HepG2 (cell line): ENCODE measurements at regions not wholly inside any gene's neighbourhood (a gene's known extent, or its start where the extent isn't known, plus 50 kb on each side); places are given as distances from the start of the nearest gene placed in this dataset.
A peak's percentile ranks its signal among the peaks of the same experiment; 100 is the strongest.
"Not testable (repeated sequence)": the region's sequence is repeated elsewhere in the genome, so short reads cannot be mapped to it uniquely, and the experiment has no call there.

ENCODE experiments used
- ATAC-seq: fragments of 200-7000 bp; cut with Tn5 transposase; 3 replicates; pipeline ENCODE4 v1.9.1; 2020; ENCODE audit warnings: mild to moderate bottlenecking, moderate library complexity
- BruUV-seq: library from RNA; stranded (reverse); fragments of 400-500 nt; replicated peaks from 2 replicates; lab custom pipeline; 2021; lab: Mats Ljungman, UMichigan
- CTCF ChIA-PET: fragments of 300-600 bp; formaldehyde crosslinking; extraction: SDS; loops from one replicate; lab custom pipeline; 2021; ENCODE audit warnings: low total read pairs, inconsistent platforms, low intra/inter-chr PET ratio; lab: Yijun Ruan, JAX
- POLR2A ChIA-PET: fragments of 350-600 bp; sonication (Branson Sonifier 250); formaldehyde crosslinking; loops from one replicate; lab custom pipeline; 2020; ENCODE audit warnings: antibody characterized with exemption, inconsistent platforms; lab: Yijun Ruan, JAX
- DNase-seq: peaks from one replicate; pipeline ENCODE4 v3.0.0-alpha.2; 2015; ENCODE audit warnings: low spot score
- FAIRE-seq: peaks from 3 replicates; lab custom pipeline; 2011; peaks lifted over from hg19 to GRCh38; lab: Jason Lieb, UNC
- H2AFZ ChIP-seq: one replicate; pipeline ENCODE4 v1.6.1; 2011; ENCODE audit warnings: low read length, inconsistent platforms
- H3K27ac ChIP-seq: fragments of 300-600 bp; 3 replicates; pipeline ENCODE4 v1.8.0; 2011; ENCODE audit warnings: mixed run types, mild to moderate bottlenecking, mixed read lengths, low read length, inconsistent platforms; ENCODE audit not compliant: insufficient read depth; ENCODE audit errors: extremely low read length
- H3K27me3 ChIP-seq, 2 experiments: fragments of 200-600 bp in 1 of 2; 2 replicates in 1 of 2; 3 replicates in 1 of 2; pipeline versions ENCODE4 v1.6.0 to v1.8.0; 2011; ENCODE audit warnings: low read length in 2 of 2, mild to moderate bottlenecking in 2 of 2, moderate library complexity in 2 of 2, inconsistent platforms in 1 of 2; ENCODE audit not compliant: insufficient read depth in 2 of 2, control insufficient read depth in 1 of 2
- H3K36me3 ChIP-seq, 2 experiments: fragments of 200-600 bp in 1 of 2; replicated peaks in 1 of 2; 2 replicates in 1 of 2; 3 replicates in 1 of 2; pipeline versions ENCODE4 v1.5.1 to v1.8.0; 2011; ENCODE audit warnings: low read length in 2 of 2, inconsistent platforms in 1 of 2; ENCODE audit not compliant: insufficient read depth in 2 of 2, control insufficient read depth in 1 of 2
- H3K4me1 ChIP-seq: 2 replicates; pipeline ENCODE4 v1.5.1; 2012; ENCODE audit warnings: low read length, inconsistent platforms; ENCODE audit not compliant: insufficient read depth
- H3K4me2 ChIP-seq: 2 replicates; pipeline ENCODE4 v1.6.0; 2011; ENCODE audit warnings: low read depth, low read length, inconsistent platforms
- H3K4me3 ChIP-seq, 3 experiments: fragments of 200-600 bp in 1 of 3; sonication (generic), shearing (Covaris generic) in 1 of 3; replicated peaks in 1 of 3; 2 replicates each; pipeline ENCODE4 v1.5.1; 2011 to 2016; ENCODE audit warnings: low read length in 3 of 3, inconsistent platforms in 2 of 3, low read depth in 2 of 3, mild to moderate bottlenecking in 2 of 3, control low read depth in 1 of 3, mixed read lengths in 1 of 3; ENCODE audit not compliant: insufficient read depth in 1 of 3
- H3K79me2 ChIP-seq: one replicate; pipeline ENCODE4 v1.6.1; 2011; ENCODE audit warnings: low read length, inconsistent platforms; ENCODE audit not compliant: insufficient read depth
- H3K9ac ChIP-seq: 2 replicates; pipeline ENCODE4 v1.6.0; 2011; ENCODE audit warnings: mild to moderate bottlenecking, low read depth, low read length, inconsistent platforms; ENCODE audit not compliant: insufficient read depth
- H3K9me3 ChIP-seq: 2 replicates; pipeline ENCODE4 v1.5.1; 2012; ENCODE audit warnings: mild to moderate bottlenecking, low read length
- H4K20me1 ChIP-seq: 2 replicates; pipeline ENCODE4 v1.6.0; 2011; ENCODE audit warnings: inconsistent platforms, mild to moderate bottlenecking, low read length, moderate library complexity; ENCODE audit not compliant: insufficient read depth
- MAFF ChIP-seq: IDR thresholded peaks from 2 replicates; pipeline ENCODE4 v1.6.1; 2011; ENCODE audit warnings: low read depth, low read length, improper control_type of control experiment
- MAFK ChIP-seq, 2 experiments: IDR thresholded peaks in 1 of 2; conservative IDR thresholded peaks in 1 of 2; 2 replicates each; pipeline ENCODE4 v1.6.1; 2011; ENCODE audit warnings: improper control_type of control experiment in 2 of 2, low read length in 2 of 2
- PHF21A ChIP-seq: sonication (generic); formaldehyde crosslinking; IDR thresholded peaks from 2 replicates; pipeline ENCODE4 v1.5.0; 2020; ENCODE audit warnings: mild to moderate bottlenecking, missing genetic modification reagents
- SP4 ChIP-seq: sonication (generic); formaldehyde crosslinking; IDR thresholded peaks from 2 replicates; pipeline ENCODE4 v1.8.1; 2023; ENCODE audit warnings: mild to moderate bottlenecking, missing genetic modification reagents
- ZNF121 ChIP-seq: sonication (generic); formaldehyde crosslinking; IDR thresholded peaks from 2 replicates; pipeline ENCODE4 v1.5.0; 2020; ENCODE audit warnings: mild to moderate bottlenecking, missing genetic modification reagents
- ZNF781 ChIP-seq: sonication (generic); formaldehyde crosslinking; IDR thresholded peaks from 2 replicates; pipeline ENCODE4 v1.5.1; 2020; ENCODE audit warnings: borderline replicate concordance, mild to moderate bottlenecking, missing genetic modification reagents; ENCODE audit errors: not compliant biosample characterization
- in situ Hi-C: cut with HindIII; loops from 2 replicates; pipeline ENCODE4 v1.10.0; 2017; ENCODE audit warnings: low pct_unique_long_range_greater_than_20kb; ENCODE audit not compliant: extremely low pct_ligation_motif_present
- intact Hi-C: fragments of 100-400 bp; cut with micrococcal nuclease; formaldehyde crosslinking; loops from one replicate; pipeline ENCODE4 v1.10.0; 2022; ENCODE audit not compliant: unreplicated experiment

GRCh38 chr3:33943277-33943676, 144.8 kb downstream of the PDCD6IP start:
- H3K4me1 ChIP-seq = no peaks in the 10 kb centered on the region
- DNase-seq (no peak), ATAC-seq (no peak), FAIRE-seq (no peak)
- H2AFZ ChIP-seq = no peak overlapping the region
- no peaks in the 10 kb centered on the region; a peak in 1 of 5 replicates for H3K27me3 ChIP-seq
- in situ Hi-C loops = no loop called here
- no peaks in the 10 kb centered on the region for H3K79me2 ChIP-seq
- H3K9ac ChIP-seq = no peak overlapping the region
- no peak overlapping the region for H3K4me3 ChIP-seq
- no peaks in the 10 kb centered on the region for H3K9me3 ChIP-seq
- H3K4me2 ChIP-seq = no peak overlapping the region
- no peak overlapping the region for H3K27ac ChIP-seq
- intact Hi-C loops = no loop called here
- CTCF ChIA-PET = no interaction called here
- no peaks in the 10 kb centered on the region for H3K36me3 ChIP-seq
- TF ChIP-seq PHF21A (CRISPR knock-in tag) = no peak
- no peak for TF ChIP-seq ZNF121 (CRISPR knock-in tag)
- no peak for TF ChIP-seq SP4
- TF ChIP-seq ZNF781 (CRISPR knock-in tag) = no peak
- peak; percentile 37; the same call in 1 of the 2 replicates for TF ChIP-seq MAFF
- peak; percentile 12 to 62; a peak in 2 of 4 replicates for TF ChIP-seq MAFK (conservative IDR thresholded peaks at IDR 0.05 in 1 of 2, IDR thresholded peaks at IDR 0.05 in 1 of 2; ENCODE audit: low read length in 2 of 2)
- BruUV-seq = no TSS peak
- no peaks in the 10 kb centered on the region for H4K20me1 ChIP-seq
- POLR2A ChIA-PET = no interaction called here

DNA sequence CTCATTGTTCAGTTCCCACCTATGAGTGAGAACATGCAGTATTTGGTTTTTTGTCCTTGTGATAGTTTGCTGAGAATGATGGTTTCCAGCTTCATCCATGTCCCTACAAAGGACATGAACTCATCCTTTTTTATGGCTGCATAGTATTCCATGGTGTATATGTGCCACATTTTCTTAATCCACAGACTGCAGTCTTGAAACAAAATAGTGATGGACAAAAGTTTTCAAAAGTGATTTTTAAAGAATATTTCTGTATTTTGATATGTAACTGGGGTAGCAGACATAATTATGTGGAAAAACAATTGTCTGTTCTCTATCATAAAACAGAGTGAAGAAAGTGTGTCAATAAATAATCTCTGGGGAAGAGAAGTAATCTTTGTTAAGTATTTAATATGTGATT, 148.2 kb downstream of the PDCD6IP start:
- DNase-seq, BruUV-seq, ATAC-seq, H3K9ac ChIP-seq, H3K27me3 ChIP-seq, H4K20me1 ChIP-seq, H3K79me2 ChIP-seq, H3K36me3 ChIP-seq, H3K27ac ChIP-seq, H3K4me3 ChIP-seq, H3K4me1 ChIP-seq, H3K4me2 ChIP-seq, POLR2A ChIA-PET, in situ Hi-C loops, CTCF ChIA-PET, H3K9me3 ChIP-seq, FAIRE-seq, H2AFZ ChIP-seq, intact Hi-C loops: not testable (repeated sequence)
